ENCODE measurements at regions not wholly inside any gene's neighbourhood (a gene's known extent, or its start where the extent isn't known, plus 50 kb on each side); places are given as distances from the start of the nearest gene placed in this dataset.

DNA sequence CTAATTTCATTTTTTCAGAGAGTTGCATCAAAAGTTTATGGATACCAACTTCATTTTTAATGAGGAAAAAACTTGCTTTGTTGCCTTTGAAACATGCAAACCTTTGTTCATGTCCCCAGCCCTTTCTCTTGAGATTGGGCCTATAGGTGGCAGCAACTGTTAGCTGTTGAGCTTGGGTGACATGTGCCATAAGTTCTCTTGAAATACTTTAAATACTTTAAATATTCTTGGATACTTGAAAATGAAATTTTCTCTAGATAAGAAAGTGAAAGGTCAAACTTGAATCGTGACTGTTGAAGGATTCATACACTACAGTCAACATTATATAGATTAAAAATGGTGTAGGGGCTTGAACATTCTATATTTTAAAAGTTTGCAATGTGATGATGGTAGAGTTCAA, 294.9 kb downstream of the NDFIP2 start:
- TF ChIP-seq POLR2A (IDR thresholded peaks at IDR 0.05) (no peak), EP300 (IDR thresholded peaks at IDR 0.05) (no peak), POLR2AphosphoS5 (IDR thresholded peaks at IDR 0.05) (no peak)
- TF ChIP-seq, protein P1, sequence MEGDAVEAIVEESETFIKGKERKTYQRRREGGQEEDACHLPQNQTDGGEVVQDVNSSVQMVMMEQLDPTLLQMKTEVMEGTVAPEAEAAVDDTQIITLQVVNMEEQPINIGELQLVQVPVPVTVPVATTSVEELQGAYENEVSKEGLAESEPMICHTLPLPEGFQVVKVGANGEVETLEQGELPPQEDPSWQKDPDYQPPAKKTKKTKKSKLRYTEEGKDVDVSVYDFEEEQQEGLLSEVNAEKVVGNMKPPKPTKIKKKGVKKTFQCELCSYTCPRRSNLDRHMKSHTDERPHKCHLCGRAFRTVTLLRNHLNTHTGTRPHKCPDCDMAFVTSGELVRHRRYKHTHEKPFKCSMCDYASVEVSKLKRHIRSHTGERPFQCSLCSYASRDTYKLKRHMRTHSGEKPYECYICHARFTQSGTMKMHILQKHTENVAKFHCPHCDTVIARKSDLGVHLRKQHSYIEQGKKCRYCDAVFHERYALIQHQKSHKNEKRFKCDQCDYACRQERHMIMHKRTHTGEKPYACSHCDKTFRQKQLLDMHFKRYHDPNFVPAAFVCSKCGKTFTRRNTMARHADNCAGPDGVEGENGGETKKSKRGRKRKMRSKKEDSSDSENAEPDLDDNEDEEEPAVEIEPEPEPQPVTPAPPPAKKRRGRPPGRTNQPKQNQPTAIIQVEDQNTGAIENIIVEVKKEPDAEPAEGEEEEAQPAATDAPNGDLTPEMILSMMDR (IDR thresholded peaks at IDR 0.05): peak in 1 of 4 experiments; percentile 53

All from gastroesophageal sphincter (tissue), 3 donors.